ENCODE measurements at regions not wholly inside any gene's neighbourhood (a gene's known extent, or its start where the extent isn't known, plus 50 kb on each side); places are given as distances from the start of the nearest gene placed in this dataset.
A peak's percentile ranks its signal among the peaks of the same experiment; 100 is the strongest.

GRCh38 chr11:26219183-26220117 is 112.5 kb upstream of the ANO3 start:
- Histone ChIP-seq H3K27me3 (no peaks in the 10 kb centered on the region), H3K27ac (replicated peaks in 1 of 4) (no peak overlapping the region), H3K4me3 (no peak overlapping the region), H3K4me1 (no peaks in the 10 kb centered on the region), H3K36me3 (no peaks in the 10 kb centered on the region), H3K9me3 (no peaks in the 10 kb centered on the region)
- no peak for DNase-seq (ENCODE audit: extremely low spot score)
- intact Hi-C loops (cut with DNase I): no loop called here
- no peak for TF ChIP-seq EP300 (IDR thresholded peaks at IDR 0.05)
- no peak for TF ChIP-seq POLR2A (IDR thresholded peaks at IDR 0.05; ENCODE audit: low read depth)
- no peak for TF ChIP-seq CTCF (IDR thresholded peaks at IDR 0.05)
- no peak for TF ChIP-seq POLR2AphosphoS5 (IDR thresholded peaks at IDR 0.05)
- 80% methylated on average over 4 of the region's 4 CpGs for WGBS

GRCh38 chr11:26225646-26226045 is 106.3 kb upstream of the ANO3 start:
- H3K9me3 ChIP-seq: no peaks in the 10 kb centered on the region
- peaks cover 0 to 17% (median 10%) of the 10 kb centered on the region in 4 donors for H3K4me1 ChIP-seq
- no peaks in the 10 kb centered on the region for H3K27me3 ChIP-seq
- DNase-seq (ENCODE audit: extremely low spot score): no peak
- no peak for TF ChIP-seq POLR2A (IDR thresholded peaks at IDR 0.05; ENCODE audit: low read depth)
- no peak for TF ChIP-seq EP300 (IDR thresholded peaks at IDR 0.05)
- TF ChIP-seq POLR2AphosphoS5 (IDR thresholded peaks at IDR 0.05): no peak
- no peak for TF ChIP-seq CTCF (IDR thresholded peaks at IDR 0.05)
- 100% methylated on average over 1 of the region's 1 CpG for WGBS
- no peak overlapping the region for H3K4me3 ChIP-seq
- no peaks in the 10 kb centered on the region for H3K36me3 ChIP-seq
- intact Hi-C loops (cut with DNase I): loop anchor here (2.0 kb wide), 1 partner anchor 243 kb away; no protein-coding TSS in a partner anchor
- H3K27ac ChIP-seq (replicated peaks in 1 of 4): no peak overlapping the region

GRCh38 chr11:26227301-26227746 is 104.6 kb upstream of the ANO3 start:
- no peak for DNase-seq (ENCODE audit: extremely low spot score)
- intact Hi-C loops (cut with DNase I): no loop called here
- WGBS: 42% methylated on average over 5 of the region's 5 CpGs
- H3K4me1 ChIP-seq: peaks cover 0 to 17% (median 10%) of the 10 kb centered on the region in 4 donors
- TF ChIP-seq POLR2AphosphoS5 (IDR thresholded peaks at IDR 0.05): no peak
- peak; percentile 49 to 54 (median 52) for TF ChIP-seq CTCF (IDR thresholded peaks at IDR 0.05)
- no peak for TF ChIP-seq EP300 (IDR thresholded peaks at IDR 0.05)
- no peak for TF ChIP-seq POLR2A (IDR thresholded peaks at IDR 0.05; ENCODE audit: low read depth)
- H3K36me3 ChIP-seq: no peaks in the 10 kb centered on the region
- H3K27me3 ChIP-seq: no peaks in the 10 kb centered on the region
- H3K9me3 ChIP-seq: no peaks in the 10 kb centered on the region
- peak overlapping the region in 1 of 4 donors; percentile 13 for H3K27ac ChIP-seq (replicated peaks in 1 of 4)
- H3K4me3 ChIP-seq: no peak overlapping the region

GRCh38 chr11:26227883-26228502 is 103.9 kb upstream of the ANO3 start:
- Histone ChIP-seq H3K36me3 (no peaks in the 10 kb centered on the region), H3K27me3 (no peaks in the 10 kb centered on the region), H3K9me3 (no peaks in the 10 kb centered on the region), H3K4me1 (peaks cover 0 to 17% (median 10%) of the 10 kb centered on the region in 4 donors), H3K4me3 (no peak overlapping the region), H3K27ac (replicated peaks in 1 of 4) (peak overlapping the region in 1 of 4 donors; percentile 13)
- WGBS: 55% methylated on average over 3 of the region's 3 CpGs
- intact Hi-C loops (cut with DNase I): no loop called here
- no peak for TF ChIP-seq POLR2AphosphoS5 (IDR thresholded peaks at IDR 0.05)
- TF ChIP-seq CTCF (IDR thresholded peaks at IDR 0.05): no peak
- TF ChIP-seq POLR2A (IDR thresholded peaks at IDR 0.05; ENCODE audit: low read depth): no peak
- no peak for TF ChIP-seq EP300 (IDR thresholded peaks at IDR 0.05)
- DNase-seq (ENCODE audit: extremely low spot score): no peak
